BE2C (cell line): ENCODE measurements at regions not wholly inside any gene's neighbourhood (a gene's known extent, or its start where the extent isn't known, plus 50 kb on each side); places are given as distances from the start of the nearest gene placed in this dataset.

Experiments used
- DNase-seq: peaks from one replicate; pipeline ENCODE4 v3.0.0-alpha.2; 2020
- H3K27me3 ChIP-seq: fragments of 250-450 bp; sonication (Bioruptor Pico); 2 replicates; pipeline ENCODE4 v1.5.1; 2020; ENCODE audit warnings: mild to moderate bottlenecking
- H3K36me3 ChIP-seq: fragments of 250-450 bp; sonication (Bioruptor Pico); 2 replicates; pipeline ENCODE4 v1.5.1; 2020; ENCODE audit warnings: mild to moderate bottlenecking
- H3K4me1 ChIP-seq: fragments of 250-450 bp; sonication (Bioruptor Pico); 2 replicates; pipeline ENCODE4 v1.5.1; 2020
- H3K4me3 ChIP-seq: 2 replicates; pipeline ENCODE4 v1.5.1; 2011; ENCODE audit warnings: low read depth, low read length
- H3K9me3 ChIP-seq: fragments of 250-450 bp; sonication (Bioruptor Pico); 2 replicates; pipeline ENCODE4 v1.5.1; 2020
- TF ChIP-seq, protein P1 (sequence below): IDR thresholded peaks from 2 replicates; pipeline ENCODE4 v1.5.1; 2012; ENCODE audit warnings: mild to moderate bottlenecking, low read depth, low read length

- no peaks in the 10 kb centered on the region for H3K36me3 ChIP-seq
- no peak overlapping the region for H3K4me3 ChIP-seq
- TF ChIP-seq, protein P1, sequence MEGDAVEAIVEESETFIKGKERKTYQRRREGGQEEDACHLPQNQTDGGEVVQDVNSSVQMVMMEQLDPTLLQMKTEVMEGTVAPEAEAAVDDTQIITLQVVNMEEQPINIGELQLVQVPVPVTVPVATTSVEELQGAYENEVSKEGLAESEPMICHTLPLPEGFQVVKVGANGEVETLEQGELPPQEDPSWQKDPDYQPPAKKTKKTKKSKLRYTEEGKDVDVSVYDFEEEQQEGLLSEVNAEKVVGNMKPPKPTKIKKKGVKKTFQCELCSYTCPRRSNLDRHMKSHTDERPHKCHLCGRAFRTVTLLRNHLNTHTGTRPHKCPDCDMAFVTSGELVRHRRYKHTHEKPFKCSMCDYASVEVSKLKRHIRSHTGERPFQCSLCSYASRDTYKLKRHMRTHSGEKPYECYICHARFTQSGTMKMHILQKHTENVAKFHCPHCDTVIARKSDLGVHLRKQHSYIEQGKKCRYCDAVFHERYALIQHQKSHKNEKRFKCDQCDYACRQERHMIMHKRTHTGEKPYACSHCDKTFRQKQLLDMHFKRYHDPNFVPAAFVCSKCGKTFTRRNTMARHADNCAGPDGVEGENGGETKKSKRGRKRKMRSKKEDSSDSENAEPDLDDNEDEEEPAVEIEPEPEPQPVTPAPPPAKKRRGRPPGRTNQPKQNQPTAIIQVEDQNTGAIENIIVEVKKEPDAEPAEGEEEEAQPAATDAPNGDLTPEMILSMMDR = no peak
- H3K4me1 ChIP-seq = no peaks in the 10 kb centered on the region
- no peak for DNase-seq
- no peaks in the 10 kb centered on the region for H3K9me3 ChIP-seq
- H3K27me3 ChIP-seq = no peaks in the 10 kb centered on the region
Measured at GRCh38 chr19:28586474-28586873, 626.5 kb downstream of the UQCRFS1 start.

DNA sequence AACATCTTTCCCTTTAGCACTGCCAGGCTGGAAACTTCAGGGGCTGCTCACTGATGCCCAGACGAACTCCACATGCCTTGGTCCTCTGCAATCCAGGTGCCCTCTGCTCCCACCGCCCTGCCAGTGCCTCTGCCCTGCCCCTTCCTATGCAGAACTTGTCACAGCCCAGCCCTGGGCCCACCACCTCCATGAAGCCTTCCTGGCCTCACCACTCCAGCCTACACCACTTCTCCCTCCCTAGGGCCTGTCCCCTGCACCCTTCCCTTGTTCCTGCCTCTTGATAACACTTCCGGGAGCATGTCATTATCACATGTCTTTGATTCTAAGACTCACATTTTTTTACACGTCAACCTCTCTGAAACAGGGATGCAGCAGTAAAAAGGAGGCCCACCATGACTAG is 627.2 kb downstream of the UQCRFS1 start:
- TF ChIP-seq, protein P1 = no peak
- no peak overlapping the region for H3K4me3 ChIP-seq
- H3K27me3 ChIP-seq = no peaks in the 10 kb centered on the region
- no peaks in the 10 kb centered on the region for H3K4me1 ChIP-seq
- DNase-seq = no peak
- no peaks in the 10 kb centered on the region for H3K36me3 ChIP-seq
- no peaks in the 10 kb centered on the region for H3K9me3 ChIP-seq

GRCh38 chr19:28583713-28584112 is 629.2 kb downstream of the UQCRFS1 start:
- Histone ChIP-seq H3K4me1 (no peaks in the 10 kb centered on the region), H3K27me3 (no peaks in the 10 kb centered on the region), H3K9me3 (no peaks in the 10 kb centered on the region), H3K4me3 (no peak overlapping the region), H3K36me3 (no peaks in the 10 kb centered on the region)
- TF ChIP-seq, protein P1 = no peak
- DNase-seq = no peak

DNA sequence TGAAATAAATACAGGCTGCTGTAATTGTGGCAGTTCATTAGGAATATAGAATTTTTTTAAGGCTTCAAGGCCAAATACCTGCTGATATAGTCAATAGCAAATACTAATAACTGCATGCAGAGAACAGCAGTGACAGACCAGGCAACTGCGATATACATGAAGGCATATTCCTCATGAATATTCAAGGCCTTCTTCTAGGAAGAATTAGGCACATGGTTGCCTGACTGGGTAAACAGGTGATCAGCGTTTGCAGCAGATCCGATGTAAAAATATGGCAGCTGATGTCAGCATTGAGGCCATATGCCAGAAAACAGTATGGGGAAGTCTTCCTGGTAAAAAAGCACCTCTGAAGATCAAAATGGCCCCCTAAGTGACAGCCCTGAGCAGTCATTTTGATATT is 629.7 kb downstream of the UQCRFS1 start:
- DNase-seq = no peak
- Histone ChIP-seq H3K4me1 (no peaks in the 10 kb centered on the region), H3K27me3 (no peaks in the 10 kb centered on the region), H3K9me3 (no peaks in the 10 kb centered on the region), H3K4me3 (no peak overlapping the region), H3K36me3 (no peaks in the 10 kb centered on the region)
- TF ChIP-seq, protein P1 = no peak

GRCh38 chr19:28582796-28583195 is 630.2 kb downstream of the UQCRFS1 start:
- TF ChIP-seq, protein P1 = no peak
- Histone ChIP-seq H3K36me3 (no peaks in the 10 kb centered on the region), H3K27me3 (no peaks in the 10 kb centered on the region), H3K9me3 (no peaks in the 10 kb centered on the region), H3K4me3 (no peak overlapping the region), H3K4me1 (no peaks in the 10 kb centered on the region)
- DNase-seq = no peak

DNA sequence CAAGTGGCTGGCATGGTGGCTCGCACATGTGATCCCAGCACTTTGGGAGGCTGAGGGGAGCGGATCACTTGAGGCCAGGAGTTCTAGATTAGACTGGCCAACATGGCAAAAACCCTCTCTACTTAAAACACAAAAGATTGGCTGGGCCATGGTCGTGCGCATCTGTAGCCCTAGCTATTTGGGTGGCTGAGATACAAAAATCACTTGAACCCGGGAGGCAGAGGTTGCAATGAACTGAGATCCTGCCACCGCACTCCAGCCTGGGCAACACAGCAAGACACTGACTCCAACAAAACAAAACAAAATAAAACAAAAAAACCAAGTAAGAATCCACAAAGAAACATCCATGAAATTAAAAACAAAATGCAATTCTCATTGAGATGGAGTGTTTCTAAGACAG is 630.6 kb downstream of the UQCRFS1 start:
- Histone ChIP-seq H3K36me3 (no peaks in the 10 kb centered on the region), H3K4me3 (no peak overlapping the region), H3K27me3 (no peaks in the 10 kb centered on the region), H3K4me1 (no peaks in the 10 kb centered on the region), H3K9me3 (no peaks in the 10 kb centered on the region)
- no peak for DNase-seq
- TF ChIP-seq, protein P1 = no peak
